Activated CD8-positive, alpha-beta T cell treated with anti-CD3 and anti-CD28 coated beads for 36 hours (primary cell): ENCODE measurements at regions not wholly inside any gene's neighbourhood (a gene's known extent, or its start where the extent isn't known, plus 50 kb on each side); places are given as distances from the start of the nearest gene placed in this dataset.

Source experiments
- ATAC-seq: fragments of 200-7000 bp; cut with Tn5 transposase; one replicate; pipeline ENCODE4 v1.10.0; 2021; ENCODE audit warnings: mild to moderate bottlenecking, moderate library complexity
- CTCF ChIA-PET: fragments of 350-600 bp; sonication (Branson Sonifier 250); formaldehyde crosslinking; loops from one replicate; lab custom pipeline; 2021; ENCODE audit warnings: antibody characterized with exemption; lab: Charles Lee
- POLR2A ChIA-PET: fragments of 350-600 bp; sonication (Branson Sonifier 250); formaldehyde crosslinking; loops from one replicate; lab custom pipeline; 2021; ENCODE audit warnings: antibody characterized with exemption; lab: Charles Lee
- DNase-seq: peaks from one replicate; pipeline ENCODE4 v3.0.0-alpha.2; 2020
- H3K27ac Mint-ChIP-seq: one replicate; pipeline ENCODE4 v1.8.0; 2021; ENCODE audit warnings: mild to moderate bottlenecking, mixed read lengths
- H3K27me3 Mint-ChIP-seq: one replicate; pipeline ENCODE4 v1.8.0; 2021; ENCODE audit warnings: mixed read lengths
- H3K36me3 Mint-ChIP-seq: one replicate; pipeline ENCODE4 v1.8.0; 2021; ENCODE audit warnings: low read depth, mixed read lengths
- H3K4me1 Mint-ChIP-seq: one replicate; pipeline ENCODE4 v1.8.0; 2021; ENCODE audit warnings: low read depth, mixed read lengths
- H3K4me3 Mint-ChIP-seq: one replicate; pipeline ENCODE4 v1.8.0; 2021; ENCODE audit warnings: mild to moderate bottlenecking, moderate library complexity, mixed read lengths
- H3K9me3 Mint-ChIP-seq: one replicate; pipeline ENCODE4 v1.8.0; 2021; ENCODE audit warnings: mixed read lengths
- CTCF ChIP-seq: fragments of 200-600 bp; IDR thresholded peaks from one replicate; pipeline ENCODE4 v1.8.0; 2022; ENCODE audit warnings: antibody characterized with exemption, mild to moderate bottlenecking
- intact Hi-C: fragments of 100-400 bp; cut with micrococcal nuclease; formaldehyde crosslinking; loops from one replicate; pipeline ENCODE4 v1.10.0; 2022

- TF ChIP-seq CTCF = no peak
- H3K36me3 Mint-ChIP-seq = no peaks in the 10 kb centered on the region
- H3K27me3 Mint-ChIP-seq = peaks cover 12% of the 10 kb centered on the region
- H3K9me3 Mint-ChIP-seq = peaks cover 2% of the 10 kb centered on the region
- no peak overlapping the region for H3K4me3 Mint-ChIP-seq
- no peak overlapping the region for H3K27ac Mint-ChIP-seq
- POLR2A ChIA-PET = no interaction called here
- ATAC-seq = no peak
- H3K4me1 Mint-ChIP-seq = no peaks in the 10 kb centered on the region
- DNase-seq = no peak
- intact Hi-C loops = no loop called here
- CTCF ChIA-PET = no interaction called here
Observed at GRCh38 chr4:90071289-90072235, 55.6 kb upstream of the CCSER1 start.

DNA sequence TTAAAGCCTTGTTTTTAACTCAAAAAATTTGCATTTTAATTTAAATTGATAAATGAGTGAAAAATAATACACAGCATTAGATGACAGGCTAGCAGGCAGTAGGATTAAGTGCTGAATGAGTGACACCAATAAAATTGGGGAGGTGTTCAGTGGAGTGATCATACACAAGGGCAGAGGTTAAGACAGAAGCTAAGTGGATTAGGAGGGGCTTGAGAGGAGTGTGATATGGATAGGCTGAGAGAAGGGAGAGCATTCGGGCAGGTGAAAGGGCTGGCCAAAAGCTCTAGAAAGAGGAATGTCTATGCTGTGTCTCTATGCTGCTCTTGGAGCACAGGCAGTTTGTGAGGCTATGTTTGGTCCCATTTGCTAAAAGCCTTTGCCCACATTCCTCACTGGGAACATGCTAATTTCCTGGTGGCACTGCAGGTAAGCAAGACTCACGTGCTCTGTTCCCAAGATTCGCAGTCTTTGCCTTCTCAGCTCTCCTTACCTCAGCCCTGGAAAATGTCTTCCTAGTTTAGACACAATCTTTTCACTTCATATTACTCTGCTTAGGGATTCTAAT, 52.8 kb upstream of the CCSER1 start:
- TF ChIP-seq CTCF = no peak
- POLR2A ChIA-PET = no interaction called here
- ATAC-seq (no peak), DNase-seq (no peak)
- H3K36me3 Mint-ChIP-seq = no peaks in the 10 kb centered on the region
- H3K4me1 Mint-ChIP-seq = no peaks in the 10 kb centered on the region
- CTCF ChIA-PET = no interaction called here
- H3K4me3 Mint-ChIP-seq = no peak overlapping the region
- intact Hi-C loops = no loop called here
- no peak overlapping the region for H3K27ac Mint-ChIP-seq
- peaks cover 9% of the 10 kb centered on the region for H3K27me3 Mint-ChIP-seq
- no peaks in the 10 kb centered on the region for H3K9me3 Mint-ChIP-seq
